ENCODE measurements at regions not wholly inside any gene's neighbourhood (a gene's known extent, or its start where the extent isn't known, plus 50 kb on each side); places are given as distances from the start of the nearest gene placed in this dataset.

DNA sequence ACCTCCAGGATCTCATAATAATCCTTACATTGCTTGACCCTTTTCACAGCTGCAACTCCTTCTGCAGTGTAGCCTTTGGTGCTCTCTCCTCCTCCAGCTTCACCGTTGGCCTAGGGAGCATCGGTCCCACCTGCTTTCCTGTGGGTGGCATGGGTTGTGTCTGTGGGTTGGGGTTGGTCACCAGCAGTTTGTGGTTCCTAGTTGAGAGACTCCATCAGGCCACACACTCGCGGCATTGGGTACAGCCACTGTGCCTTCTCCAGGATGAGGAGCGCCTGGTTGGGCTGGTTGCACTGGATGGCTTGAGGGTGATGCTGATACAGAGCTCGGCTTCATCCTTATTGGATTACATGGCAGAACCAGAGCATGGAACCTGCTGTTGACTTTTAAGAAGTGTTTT, 69.4 kb upstream of the SPRED2 start:
- TF ChIP-seq, protein P1, sequence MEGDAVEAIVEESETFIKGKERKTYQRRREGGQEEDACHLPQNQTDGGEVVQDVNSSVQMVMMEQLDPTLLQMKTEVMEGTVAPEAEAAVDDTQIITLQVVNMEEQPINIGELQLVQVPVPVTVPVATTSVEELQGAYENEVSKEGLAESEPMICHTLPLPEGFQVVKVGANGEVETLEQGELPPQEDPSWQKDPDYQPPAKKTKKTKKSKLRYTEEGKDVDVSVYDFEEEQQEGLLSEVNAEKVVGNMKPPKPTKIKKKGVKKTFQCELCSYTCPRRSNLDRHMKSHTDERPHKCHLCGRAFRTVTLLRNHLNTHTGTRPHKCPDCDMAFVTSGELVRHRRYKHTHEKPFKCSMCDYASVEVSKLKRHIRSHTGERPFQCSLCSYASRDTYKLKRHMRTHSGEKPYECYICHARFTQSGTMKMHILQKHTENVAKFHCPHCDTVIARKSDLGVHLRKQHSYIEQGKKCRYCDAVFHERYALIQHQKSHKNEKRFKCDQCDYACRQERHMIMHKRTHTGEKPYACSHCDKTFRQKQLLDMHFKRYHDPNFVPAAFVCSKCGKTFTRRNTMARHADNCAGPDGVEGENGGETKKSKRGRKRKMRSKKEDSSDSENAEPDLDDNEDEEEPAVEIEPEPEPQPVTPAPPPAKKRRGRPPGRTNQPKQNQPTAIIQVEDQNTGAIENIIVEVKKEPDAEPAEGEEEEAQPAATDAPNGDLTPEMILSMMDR (IDR thresholded peaks at IDR 0.05), result no peak
- no peak for TF ChIP-seq POLR2A (IDR thresholded peaks at IDR 0.05)

All from Peyer's patch (tissue), 4 donors.